AG04450 (cell line): ENCODE measurements at regions not wholly inside any gene's neighbourhood (a gene's known extent, or its start where the extent isn't known, plus 50 kb on each side); places are given as distances from the start of the nearest gene placed in this dataset.

Source experiments
- CTCF ChIA-PET: fragments of 300-600, 350-600 bp; formaldehyde crosslinking; extraction: SDS; loops from one replicate; lab custom pipeline; 2022; ENCODE audit warnings: antibody characterized with exemption, inconsistent platforms; lab: Charles Lee
- POLR2A ChIA-PET: fragments of 350-600 bp; formaldehyde crosslinking; extraction: SDS; loops from one replicate; lab custom pipeline; 2021; ENCODE audit warnings: antibody characterized with exemption, inconsistent platforms; lab: Yijun Ruan, JAX
- DNase-seq: peaks from one replicate; pipeline ENCODE4 v3.0.0-alpha.2; 2011; ENCODE audit warnings: low read depth, low spot score
- H3K27ac ChIP-seq: one replicate; pipeline ENCODE4 v1.5.1; 2012; ENCODE audit warnings: low read depth, low read length, control low read depth
- H3K27me3 ChIP-seq: one replicate; pipeline ENCODE4 v1.6.0; 2012; ENCODE audit warnings: low read length; ENCODE audit not compliant: control insufficient read depth, insufficient read depth
- H3K4me3 ChIP-seq: 2 replicates; pipeline ENCODE4 v1.5.1; 2011; ENCODE audit warnings: mild to moderate bottlenecking, low read depth, low read length, control low read depth
- H3K9me3 ChIP-seq: 2 replicates; pipeline ENCODE4 v1.5.1; 2012; ENCODE audit warnings: low read length; ENCODE audit not compliant: control insufficient read depth, insufficient read depth
- TF ChIP-seq, protein P1 (sequence below): IDR thresholded peaks from 2 replicates; pipeline ENCODE4 v1.5.1; 2011; ENCODE audit warnings: low read depth, low read length, control low read depth, inconsistent platforms

DNA sequence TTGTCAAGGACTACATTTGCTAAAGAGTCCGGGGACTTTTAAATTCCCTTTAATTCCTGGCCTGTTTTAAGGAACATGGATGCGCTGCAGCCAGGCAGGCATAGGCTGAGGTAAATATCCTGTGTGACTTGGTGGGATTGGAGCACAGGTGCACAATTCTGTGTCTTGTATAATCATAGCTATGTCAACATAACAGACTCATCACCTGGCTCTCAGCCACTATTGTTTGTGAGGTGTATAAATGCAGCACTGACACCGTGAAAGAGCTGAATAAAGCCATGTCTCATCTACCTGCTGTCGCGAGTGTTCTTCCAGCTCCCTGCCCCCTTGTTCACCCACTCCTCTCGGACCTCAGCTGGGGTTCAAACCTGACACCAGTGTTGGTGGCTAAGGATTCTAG, 109.7 kb downstream of the MFSD1 start:
- DNase-seq, result no peak
- TF ChIP-seq, protein P1, sequence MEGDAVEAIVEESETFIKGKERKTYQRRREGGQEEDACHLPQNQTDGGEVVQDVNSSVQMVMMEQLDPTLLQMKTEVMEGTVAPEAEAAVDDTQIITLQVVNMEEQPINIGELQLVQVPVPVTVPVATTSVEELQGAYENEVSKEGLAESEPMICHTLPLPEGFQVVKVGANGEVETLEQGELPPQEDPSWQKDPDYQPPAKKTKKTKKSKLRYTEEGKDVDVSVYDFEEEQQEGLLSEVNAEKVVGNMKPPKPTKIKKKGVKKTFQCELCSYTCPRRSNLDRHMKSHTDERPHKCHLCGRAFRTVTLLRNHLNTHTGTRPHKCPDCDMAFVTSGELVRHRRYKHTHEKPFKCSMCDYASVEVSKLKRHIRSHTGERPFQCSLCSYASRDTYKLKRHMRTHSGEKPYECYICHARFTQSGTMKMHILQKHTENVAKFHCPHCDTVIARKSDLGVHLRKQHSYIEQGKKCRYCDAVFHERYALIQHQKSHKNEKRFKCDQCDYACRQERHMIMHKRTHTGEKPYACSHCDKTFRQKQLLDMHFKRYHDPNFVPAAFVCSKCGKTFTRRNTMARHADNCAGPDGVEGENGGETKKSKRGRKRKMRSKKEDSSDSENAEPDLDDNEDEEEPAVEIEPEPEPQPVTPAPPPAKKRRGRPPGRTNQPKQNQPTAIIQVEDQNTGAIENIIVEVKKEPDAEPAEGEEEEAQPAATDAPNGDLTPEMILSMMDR, result no peak
- CTCF ChIA-PET, result no interaction called here
- no peaks in the 10 kb centered on the region for H3K27me3 ChIP-seq
- no peaks in the 10 kb centered on the region for H3K9me3 ChIP-seq
- H3K4me3 ChIP-seq, result no peak overlapping the region
- H3K27ac ChIP-seq, result no peak overlapping the region
- POLR2A ChIA-PET, result no interaction called here

DNA sequence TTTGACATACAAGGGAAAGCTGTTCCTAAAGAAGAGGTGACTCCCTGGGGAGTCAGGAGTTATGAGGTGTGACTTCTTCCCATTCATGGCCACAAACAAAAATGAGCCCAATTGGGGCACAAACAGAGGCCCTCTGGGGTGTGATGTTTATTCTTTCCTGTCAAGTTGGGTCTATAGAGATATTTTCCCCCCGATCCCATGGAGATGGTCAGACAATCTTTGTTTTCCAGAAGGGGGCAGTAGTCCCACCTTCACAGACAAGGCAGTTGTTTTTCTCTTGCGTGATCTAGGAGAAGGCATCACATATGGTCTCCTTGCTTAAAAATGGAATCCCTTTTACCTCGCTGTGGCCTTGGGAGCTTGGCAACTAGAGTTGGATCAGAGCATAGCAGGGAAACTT, 110.3 kb downstream of the MFSD1 start:
- H3K27me3 ChIP-seq, result no peaks in the 10 kb centered on the region
- H3K9me3 ChIP-seq, result no peaks in the 10 kb centered on the region
- ChIA-PET POLR2A (no interaction called here), CTCF (no interaction called here)
- no peak overlapping the region for H3K27ac ChIP-seq
- TF ChIP-seq, protein P1, result no peak
- no peak overlapping the region for H3K4me3 ChIP-seq
- DNase-seq, result no peak

DNA sequence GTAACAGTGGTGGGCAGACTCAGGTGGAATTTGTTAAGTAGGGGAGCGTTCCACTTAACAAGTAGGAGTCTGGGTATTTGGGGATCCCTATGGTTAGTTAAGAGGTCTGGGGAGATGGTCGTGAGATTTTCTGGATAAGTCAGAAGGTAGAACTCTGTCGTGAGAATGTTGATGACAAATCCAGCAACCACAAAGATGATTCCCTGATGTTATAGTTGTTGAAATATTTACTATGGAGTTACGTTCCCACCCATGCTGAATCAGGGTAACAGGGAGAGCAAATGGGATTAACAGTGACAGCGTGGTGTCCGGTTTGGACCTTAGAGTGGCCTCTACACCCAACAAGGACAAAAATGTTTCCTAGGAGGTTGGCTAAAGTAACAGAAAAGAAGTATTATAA, 110.8 kb downstream of the MFSD1 start:
- TF ChIP-seq, protein P1, result no peak
- no peak for DNase-seq
- ChIA-PET CTCF (interaction anchor here (1.6 kb wide), 1 partner anchor 347 kb away, joined by 7 read pairs; no protein-coding TSS in a partner anchor), POLR2A (no interaction called here)
- no peaks in the 10 kb centered on the region for H3K27me3 ChIP-seq
- H3K27ac ChIP-seq, result no peak overlapping the region
- H3K4me3 ChIP-seq, result no peak overlapping the region
- H3K9me3 ChIP-seq, result no peaks in the 10 kb centered on the region

DNA sequence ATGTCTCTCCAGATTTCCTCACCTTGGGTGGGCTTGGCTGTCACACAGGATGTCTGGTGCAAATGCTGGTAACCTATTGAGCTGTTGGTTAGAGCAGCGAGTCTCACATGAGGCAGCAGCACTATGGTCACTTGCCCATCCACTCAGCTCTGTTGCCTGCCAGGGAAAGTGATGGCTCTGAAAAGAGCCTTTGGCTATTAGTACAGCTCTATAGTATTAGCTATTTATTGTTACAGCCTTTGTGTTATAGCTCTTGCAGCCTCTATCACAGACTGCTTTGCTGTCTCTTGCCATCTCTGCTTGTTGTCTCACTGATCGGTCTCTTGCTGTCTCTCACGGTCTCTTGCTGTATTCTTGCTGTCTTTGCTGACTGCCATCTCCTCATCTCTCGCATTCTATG, 114.3 kb downstream of the MFSD1 start:
- CTCF ChIA-PET, result interaction anchor here (0.6 to 4.6 kb wide), 3 partner anchors 336 to 372 kb away, joined by 3 to 44 read pairs (median 31); no protein-coding TSS in a partner anchor
- Histone ChIP-seq H3K27ac (no peak overlapping the region), H3K4me3 (no peak overlapping the region), H3K27me3 (no peaks in the 10 kb centered on the region), H3K9me3 (no peaks in the 10 kb centered on the region)
- DNase-seq, result no peak
- TF ChIP-seq, protein P1, result no peak
- POLR2A ChIA-PET, result no interaction called here

DNA sequence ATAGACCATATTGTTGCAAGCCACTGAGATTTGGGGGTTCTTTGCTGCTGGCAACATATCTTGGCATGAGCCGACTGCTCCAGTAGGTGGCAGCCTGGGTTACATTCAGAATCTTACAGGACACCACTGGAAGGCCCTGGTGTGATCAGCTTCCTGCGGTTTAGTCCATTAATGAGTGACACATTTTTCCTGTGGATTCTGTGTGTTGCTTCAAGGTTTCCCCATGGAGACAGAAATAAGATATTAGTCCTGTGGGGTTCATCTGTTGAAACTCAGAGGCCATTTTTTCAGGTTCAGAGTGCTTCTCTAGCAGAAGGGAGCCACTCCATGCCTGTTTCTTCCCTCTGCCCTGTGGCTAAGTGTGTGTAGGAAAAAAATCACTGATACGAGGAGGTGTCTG, 116.2 kb downstream of the MFSD1 start:
- H3K4me3 ChIP-seq, result no peak overlapping the region
- no peak overlapping the region for H3K27ac ChIP-seq
- H3K9me3 ChIP-seq, result no peaks in the 10 kb centered on the region
- TF ChIP-seq, protein P1, result peak; percentile 76
- H3K27me3 ChIP-seq, result no peaks in the 10 kb centered on the region
- POLR2A ChIA-PET, result no interaction called here
- DNase-seq, result no peak
- CTCF ChIA-PET, result interaction anchor here (0.6 to 4.6 kb wide), 17 partner anchors 8 to 1776 kb away, joined by 3 to 44 read pairs (median 3); no protein-coding TSS in a partner anchor
